K562 (cell line): ENCODE measurements at regions not wholly inside any gene's neighbourhood (a gene's known extent, or its start where the extent isn't known, plus 50 kb on each side); places are given as distances from the start of the nearest gene placed in this dataset.

Experiments used
- BRCA1 ChIP-seq, 2 experiments: fragments of 450-650 bp in 1 of 2; sonication (generic) in 1 of 2; formaldehyde crosslinking in 1 of 2; IDR thresholded peaks; 2 replicates each; pipeline versions ENCODE4 v1.5.0 to v1.6.1; 2017 to 2020; ENCODE audit warnings: mild to moderate bottlenecking in 1 of 2, missing genetic modification reagents in 1 of 2
- FOXP1 ChIP-seq: sonication (generic); formaldehyde crosslinking; IDR thresholded peaks from 2 replicates; pipeline ENCODE4 v1.8.0; 2022; ENCODE audit warnings: mild to moderate bottlenecking, missing genetic modification reagents
- HDAC2 ChIP-seq: fragments of 450-650 bp; IDR thresholded peaks from 2 replicates; pipeline ENCODE4 v1.6.1; 2016; ENCODE audit warnings: mild to moderate bottlenecking
- ILF3 ChIP-seq: fragments of 450-650 bp; IDR thresholded peaks from 2 replicates; pipeline ENCODE4 v1.6.1; 2018; ENCODE audit warnings: antibody characterized with exemption, mild to moderate bottlenecking, moderate library complexity, borderline replicate concordance
- IRF9 ChIP-seq: fragments of 450-650 bp; IDR thresholded peaks from 2 replicates; pipeline ENCODE4 v1.6.1; 2016; ENCODE audit warnings: missing biosample characterization, missing genetic modification characterization
- JUN ChIP-seq, 2 experiments: sonication (generic) in 1 of 2; formaldehyde crosslinking in 1 of 2; IDR thresholded peaks; 2 replicates each; pipeline versions ENCODE4 v1.6.1 to v1.8.0; 2012 to 2022; ENCODE audit warnings: borderline replicate concordance in 2 of 2, mild to moderate bottlenecking in 2 of 2, improper control_type of control experiment in 1 of 2, low read depth in 1 of 2, low read length in 1 of 2, missing genetic modification reagents in 1 of 2
- SIRT6 ChIP-seq: IDR thresholded peaks from one replicate; pipeline ENCODE4 v1.6.1; 2012; ENCODE audit warnings: low read depth, mild to moderate bottlenecking, control low read depth, inconsistent platforms, low read length, moderate library complexity
- SMAD4 ChIP-seq: fragments of 250-450 bp; sonication (Bioruptor Pico); conservative IDR thresholded peaks from 2 replicates; pipeline ENCODE4 v1.8.0; 2021; ENCODE audit warnings: inconsistent platforms, mild to moderate bottlenecking, moderate library complexity
- TAF15 ChIP-seq: fragments of 200-400 bp; formaldehyde crosslinking; IDR thresholded peaks from 2 replicates; pipeline ENCODE4 v1.6.1; 2017; ENCODE audit warnings: mild to moderate bottlenecking, low read depth, low read length, moderate library complexity
- TCFL5 ChIP-seq: fragments of 250-450 bp; sonication (Bioruptor Pico); conservative IDR thresholded peaks from 2 replicates; pipeline ENCODE4 v1.6.1; 2021; ENCODE audit warnings: mild to moderate bottlenecking, moderate library complexity, matching md5 sums
- THRAP3 ChIP-seq: fragments of 450-650 bp; IDR thresholded peaks from 2 replicates; pipeline ENCODE4 v1.6.1; 2016; ENCODE audit warnings: mild to moderate bottlenecking, inconsistent platforms, borderline replicate concordance
- USF1 ChIP-seq: sonication (generic); formaldehyde crosslinking; IDR thresholded peaks from 2 replicates; pipeline ENCODE4 v1.9.0; 2022; ENCODE audit warnings: mild to moderate bottlenecking, missing genetic modification reagents
- ZNF133 ChIP-seq: fragments of 250-450 bp; sonication (Bioruptor Pico); IDR thresholded peaks from 2 replicates; pipeline ENCODE4 v1.4.0; 2020; ENCODE audit warnings: mild to moderate bottlenecking
- ZNF165 ChIP-seq: fragments of 250-450 bp; sonication (Bioruptor Pico); IDR thresholded peaks from 2 replicates; pipeline ENCODE4 v1.4.0; 2020; ENCODE audit warnings: borderline replicate concordance
- ZNF184 ChIP-seq: sonication (generic); formaldehyde crosslinking; IDR thresholded peaks from 2 replicates; pipeline ENCODE4 v1.5.0; 2020; ENCODE audit warnings: missing genetic modification reagents
- TF ChIP-seq, protein P1 (sequence below), 2 experiments: fragments of 450-650 bp in 1 of 2; sonication (generic) in 1 of 2; formaldehyde crosslinking in 1 of 2; IDR thresholded peaks; 2 replicates each; pipeline versions ENCODE4 v1.7.1 to v1.9.0; 2016 to 2022; ENCODE audit warnings: inconsistent platforms in 1 of 2, mild to moderate bottlenecking in 1 of 2, missing genetic modification reagents in 1 of 2

GRCh38 chr12:93243689-93244513 lies 133.8 kb upstream of the NUDT4 start (continued):
- TF ChIP-seq, protein P1, sequence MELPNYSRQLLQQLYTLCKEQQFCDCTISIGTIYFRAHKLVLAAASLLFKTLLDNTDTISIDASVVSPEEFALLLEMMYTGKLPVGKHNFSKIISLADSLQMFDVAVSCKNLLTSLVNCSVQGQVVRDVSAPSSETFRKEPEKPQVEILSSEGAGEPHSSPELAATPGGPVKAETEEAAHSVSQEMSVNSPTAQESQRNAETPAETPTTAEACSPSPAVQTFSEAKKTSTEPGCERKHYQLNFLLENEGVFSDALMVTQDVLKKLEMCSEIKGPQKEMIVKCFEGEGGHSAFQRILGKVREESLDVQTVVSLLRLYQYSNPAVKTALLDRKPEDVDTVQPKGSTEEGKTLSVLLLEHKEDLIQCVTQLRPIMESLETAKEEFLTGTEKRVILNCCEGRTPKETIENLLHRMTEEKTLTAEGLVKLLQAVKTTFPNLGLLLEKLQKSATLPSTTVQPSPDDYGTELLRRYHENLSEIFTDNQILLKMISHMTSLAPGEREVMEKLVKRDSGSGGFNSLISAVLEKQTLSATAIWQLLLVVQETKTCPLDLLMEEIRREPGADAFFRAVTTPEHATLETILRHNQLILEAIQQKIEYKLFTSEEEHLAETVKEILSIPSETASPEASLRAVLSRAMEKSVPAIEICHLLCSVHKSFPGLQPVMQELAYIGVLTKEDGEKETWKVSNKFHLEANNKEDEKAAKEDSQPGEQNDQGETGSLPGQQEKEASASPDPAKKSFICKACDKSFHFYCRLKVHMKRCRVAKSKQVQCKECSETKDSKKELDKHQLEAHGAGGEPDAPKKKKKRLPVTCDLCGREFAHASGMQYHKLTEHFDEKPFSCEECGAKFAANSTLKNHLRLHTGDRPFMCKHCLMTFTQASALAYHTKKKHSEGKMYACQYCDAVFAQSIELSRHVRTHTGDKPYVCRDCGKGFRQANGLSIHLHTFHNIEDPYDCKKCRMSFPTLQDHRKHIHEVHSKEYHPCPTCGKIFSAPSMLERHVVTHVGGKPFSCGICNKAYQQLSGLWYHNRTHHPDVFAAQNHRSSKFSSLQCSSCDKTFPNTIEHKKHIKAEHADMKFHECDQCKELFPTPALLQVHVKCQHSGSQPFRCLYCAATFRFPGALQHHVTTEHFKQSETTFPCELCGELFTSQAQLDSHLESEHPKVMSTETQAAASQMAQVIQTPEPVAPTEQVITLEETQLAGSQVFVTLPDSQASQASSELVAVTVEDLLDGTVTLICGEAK (IDR thresholded peaks at IDR 0.05): peak; percentile 53; the same call in 1 of the 2 replicates
- TF ChIP-seq, protein P1 (CRISPR knock-in tag; IDR thresholded peaks at IDR 0.05): no peak
- peak; percentile 94 for TF ChIP-seq IRF9 (tag)
- 0 out of 2 replicates have a peak, but pooled peaks have one; percentile 60 for TF ChIP-seq SMAD4 (CRISPR knock-in tag)
- TF ChIP-seq TAF15: no peak
- no peak for TF ChIP-seq FOXP1 (CRISPR knock-in tag)
- no peak for TF ChIP-seq ZNF184
- TF ChIP-seq ZNF165: no peak
- TF ChIP-seq ZNF133 (CRISPR knock-in tag): no peak
- TF ChIP-seq TCFL5 (CRISPR knock-in tag): no peak
- peak; percentile 87 for TF ChIP-seq USF1 (CRISPR knock-in tag)
- TF ChIP-seq ILF3: no peak
- TF ChIP-seq HDAC2: no peak; the same call in 1 of the 2 replicates
- TF ChIP-seq SIRT6: no peak
- TF ChIP-seq THRAP3: no peak
- no peak for TF ChIP-seq JUN (IDR thresholded peaks at IDR 0.05; ENCODE audit: borderline replicate concordance, low read depth, low read length)
- no peak for TF ChIP-seq JUN (CRISPR knock-in tag; IDR thresholded peaks at IDR 0.05; ENCODE audit: borderline replicate concordance)
- no peak for TF ChIP-seq BRCA1 (IDR thresholded peaks at IDR 0.05)
- TF ChIP-seq BRCA1 (CRISPR knock-in tag; IDR thresholded peaks at IDR 0.05): no peak
